Mammary epithelial cell (primary cell): ENCODE measurements at regions not wholly inside any gene's neighbourhood (a gene's known extent, or its start where the extent isn't known, plus 50 kb on each side); places are given as distances from the start of the nearest gene placed in this dataset.

Experiments
- EZH2 ChIP-seq: IDR thresholded peaks from 2 replicates; pipeline ENCODE4 v1.6.1; 2012; ENCODE audit warnings: low read length, inconsistent platforms, borderline replicate concordance
- TF ChIP-seq, protein P1 (sequence below), 2 donors: IDR thresholded peaks in 1 of 2; conservative IDR thresholded peaks in 1 of 2; 2 replicates each; pipeline ENCODE4 v1.5.1; 2011 to 2012; ENCODE audit warnings: inconsistent platforms in 2 of 2, low read length in 2 of 2, mild to moderate bottlenecking in 2 of 2, control low read depth in 1 of 2, low read depth in 1 of 2; ENCODE audit not compliant: insufficient read depth in 1 of 2; ENCODE audit errors: extremely low read depth in 1 of 2

DNA sequence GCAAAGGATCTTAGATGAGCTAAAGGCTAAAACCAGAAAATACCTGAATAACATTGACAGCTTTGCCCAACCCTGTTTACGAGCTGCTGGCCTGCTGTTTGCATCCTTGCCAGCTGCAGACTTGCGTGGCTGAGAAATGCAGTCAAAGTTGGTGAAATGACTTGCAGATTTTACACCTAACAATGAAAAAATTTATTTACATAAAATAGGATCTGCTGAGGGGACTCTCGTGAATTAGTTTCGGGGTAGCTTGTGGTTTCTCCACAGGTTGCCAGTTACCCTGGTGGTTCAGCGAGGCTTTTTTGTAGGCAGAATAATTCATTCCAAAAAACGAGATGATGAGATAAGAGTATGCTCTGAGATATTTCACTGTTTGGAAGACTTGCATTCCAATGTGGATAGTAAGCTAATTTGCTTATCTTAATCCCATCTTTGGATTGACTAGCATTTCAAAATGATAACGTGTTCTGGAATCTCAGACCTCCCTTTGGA lies 65.7 kb upstream of the FANCC start:
- TF ChIP-seq, protein P1, sequence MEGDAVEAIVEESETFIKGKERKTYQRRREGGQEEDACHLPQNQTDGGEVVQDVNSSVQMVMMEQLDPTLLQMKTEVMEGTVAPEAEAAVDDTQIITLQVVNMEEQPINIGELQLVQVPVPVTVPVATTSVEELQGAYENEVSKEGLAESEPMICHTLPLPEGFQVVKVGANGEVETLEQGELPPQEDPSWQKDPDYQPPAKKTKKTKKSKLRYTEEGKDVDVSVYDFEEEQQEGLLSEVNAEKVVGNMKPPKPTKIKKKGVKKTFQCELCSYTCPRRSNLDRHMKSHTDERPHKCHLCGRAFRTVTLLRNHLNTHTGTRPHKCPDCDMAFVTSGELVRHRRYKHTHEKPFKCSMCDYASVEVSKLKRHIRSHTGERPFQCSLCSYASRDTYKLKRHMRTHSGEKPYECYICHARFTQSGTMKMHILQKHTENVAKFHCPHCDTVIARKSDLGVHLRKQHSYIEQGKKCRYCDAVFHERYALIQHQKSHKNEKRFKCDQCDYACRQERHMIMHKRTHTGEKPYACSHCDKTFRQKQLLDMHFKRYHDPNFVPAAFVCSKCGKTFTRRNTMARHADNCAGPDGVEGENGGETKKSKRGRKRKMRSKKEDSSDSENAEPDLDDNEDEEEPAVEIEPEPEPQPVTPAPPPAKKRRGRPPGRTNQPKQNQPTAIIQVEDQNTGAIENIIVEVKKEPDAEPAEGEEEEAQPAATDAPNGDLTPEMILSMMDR (conservative IDR thresholded peaks at IDR 0.05 in 1 of 2, IDR thresholded peaks at IDR 0.05 in 1 of 2; ENCODE audit: extremely low read depth in 1 of 2, insufficient read depth in 1 of 2, low read depth in 1 of 2, low read length in 2 of 2): no peak
- TF ChIP-seq EZH2: no peak
